A549 (cell line): ENCODE measurements at regions not wholly inside any gene's neighbourhood (a gene's known extent, or its start where the extent isn't known, plus 50 kb on each side); places are given as distances from the start of the nearest gene placed in this dataset.

Experiments used
- ATAC-seq, 2 experiments: fragments of 200-7000 bp in 1 of 2; fragments of >200 bp in 1 of 2; cut with Nextera tagmentation in 1 of 2; cut with Tn5 transposase in 1 of 2; 3 replicates each; pipeline versions ENCODE4 v1.8.0 to v1.9.1; 2018 to 2020; ENCODE audit warnings: mild to moderate bottlenecking in 1 of 2, moderate library complexity in 1 of 2
- CTCF ChIA-PET: fragments of 300-600 bp; sonication (Branson Sonifier 250); formaldehyde crosslinking; extraction: SDS; loops from one replicate; lab custom pipeline; 2021; ENCODE audit warnings: antibody characterized with exemption, inconsistent platforms; lab: Yijun Ruan, JAX
- POLR2A ChIA-PET: fragments of 350-600 bp; formaldehyde crosslinking; extraction: SDS; loops from one replicate; lab custom pipeline; 2021; ENCODE audit warnings: antibody characterized with exemption, inconsistent platforms; lab: Yijun Ruan, JAX
- DNase-seq, 2 experiments: peaks; one replicate each; pipeline versions ENCODE4 v3.0.0 to v3.0.0-alpha.2; 2011 to 2016; ENCODE audit warnings: low read depth in 1 of 2, low spot score in 1 of 2
- FAIRE-seq: peaks from 2 replicates; lab custom pipeline; 2011; peaks lifted over from hg19 to GRCh38; lab: Jason Lieb, UNC
- H3K27ac ChIP-seq, 2 experiments: fragments of >200 bp; sonication (Bioruptor Twin); formaldehyde crosslinking; 3 replicates each; pipeline ENCODE4 v1.5.1; 2016 to 2017
- H3K4me1 ChIP-seq: fragments of >200 bp; sonication (Bioruptor Twin); formaldehyde crosslinking; 3 replicates; pipeline ENCODE4 v1.6.1; 2016
- H3K4me2 ChIP-seq: fragments of >200 bp; sonication (Bioruptor Twin); formaldehyde crosslinking; 3 replicates; pipeline ENCODE4 v1.6.1; 2016
- H3K4me3 ChIP-seq: fragments of >200 bp; sonication (Bioruptor Twin); formaldehyde crosslinking; 3 replicates; pipeline ENCODE4 v1.5.1; 2016
- H3K9me3 ChIP-seq: fragments of >200 bp; sonication (Bioruptor Twin); formaldehyde crosslinking; 3 replicates; pipeline ENCODE4 v1.6.1; 2016
- CBX2 ChIP-seq: fragments of 200-600 bp; sonication (generic); IDR thresholded peaks from 2 replicates; pipeline ENCODE4 v1.6.1; 2016; ENCODE audit warnings: low read depth, mild to moderate bottlenecking, borderline replicate concordance
- CEBPB ChIP-seq, 2 experiments: fragments of >200 bp in 1 of 2; sonication (Bioruptor Twin) in 1 of 2; formaldehyde crosslinking in 1 of 2; IDR thresholded peaks; 2 replicates each; pipeline ENCODE4 v1.6.1; 2012 to 2016
- CHD2 ChIP-seq: fragments of 150-350 bp; IDR thresholded peaks from 2 replicates; pipeline ENCODE4 v1.6.1; 2014; ENCODE audit warnings: low read length; ENCODE audit not compliant: partially characterized antibody
- CHD4 ChIP-seq: fragments of 200-600 bp; sonication (generic); IDR thresholded peaks from 2 replicates; pipeline ENCODE4 v1.6.1; 2016; ENCODE audit warnings: antibody characterized with exemption, mild to moderate bottlenecking, borderline replicate concordance
- EHMT2 ChIP-seq: fragments of 200-600 bp; sonication (generic); IDR thresholded peaks from 2 replicates; pipeline ENCODE4 v1.6.1; 2016; ENCODE audit warnings: antibody characterized with exemption, low read depth, mild to moderate bottlenecking, moderate library complexity
- ESRRA ChIP-seq: fragments of 150-350 bp; IDR thresholded peaks from 2 replicates; pipeline ENCODE4 v1.6.1; 2014; ENCODE audit warnings: mild to moderate bottlenecking, low read length, borderline replicate concordance
- FOSL2 ChIP-seq, 2 experiments: fragments of 450-650 bp in 1 of 2; fragments of >200 bp in 1 of 2; sonication (Bioruptor Twin) in 1 of 2; formaldehyde crosslinking; IDR thresholded peaks; 2 replicates each; pipeline versions ENCODE4 v1.5.0 to v1.6.1; 2016 to 2020; ENCODE audit warnings: mild to moderate bottlenecking in 1 of 2, moderate library complexity in 1 of 2
- FOXS1 ChIP-seq: fragments of 250-450 bp; sonication (Bioruptor Pico); IDR thresholded peaks from 2 replicates; pipeline ENCODE4 v1.5.0; 2020; ENCODE audit warnings: mild to moderate bottlenecking, moderate library complexity
- HDAC2 ChIP-seq: fragments of 200-600 bp; sonication (generic); IDR thresholded peaks from 2 replicates; pipeline ENCODE4 v1.6.1; 2016
- HES2 ChIP-seq: fragments of >200 bp; sonication (Bioruptor Twin); formaldehyde crosslinking; IDR thresholded peaks from 2 replicates; pipeline ENCODE4 v1.6.1; 2016
- HEYL ChIP-seq: fragments of 250-450 bp; sonication (Bioruptor Pico); IDR thresholded peaks from 2 replicates; pipeline ENCODE4 v1.8.0; 2021; ENCODE audit warnings: mild to moderate bottlenecking, moderate library complexity
- HOXA7 ChIP-seq: fragments of 250-450 bp; sonication (Bioruptor Pico); IDR thresholded peaks from 2 replicates; pipeline ENCODE4 v1.5.0; 2020; ENCODE audit warnings: mild to moderate bottlenecking, moderate library complexity
- HOXB5 ChIP-seq: fragments of 250-450 bp; sonication (Bioruptor Pico); IDR thresholded peaks from 2 replicates; pipeline ENCODE4 v1.5.0; 2020; ENCODE audit warnings: mild to moderate bottlenecking, moderate library complexity
- JUN ChIP-seq, 2 experiments: fragments of >200 bp; sonication (Bioruptor Twin); formaldehyde crosslinking; IDR thresholded peaks; 2 replicates in 1 of 2; 3 replicates in 1 of 2; pipeline ENCODE4 v1.6.1; 2016 to 2017
- MAZ ChIP-seq: fragments of 150-350 bp; IDR thresholded peaks from 2 replicates; pipeline ENCODE4 v1.6.1; 2014; ENCODE audit warnings: antibody characterized with exemption, low read depth, low read length, borderline replicate concordance
- NR3C1 ChIP-seq: fragments of >200 bp; sonication (Bioruptor Twin); formaldehyde crosslinking; IDR thresholded peaks from 3 replicates; pipeline ENCODE4 v1.6.1; 2017
- POLR2AphosphoS2 ChIP-seq: conservative IDR thresholded peaks from 2 replicates; pipeline ENCODE4 v1.6.1; 2012; ENCODE audit warnings: low read length, improper control_type of control experiment, inconsistent platforms
- RAD21 ChIP-seq, 2 experiments: fragments of >200 bp in 1 of 2; sonication (Bioruptor Twin) in 1 of 2; formaldehyde crosslinking in 1 of 2; IDR thresholded peaks in 1 of 2; conservative IDR thresholded peaks in 1 of 2; 2 replicates in 1 of 2; 3 replicates in 1 of 2; pipeline ENCODE4 v1.6.1; 2012 to 2018; ENCODE audit warnings: inconsistent platforms in 1 of 2
- REST ChIP-seq: fragments of 200-600 bp; sonication (generic); IDR thresholded peaks from 2 replicates; pipeline ENCODE4 v1.6.1; 2016; ENCODE audit warnings: antibody characterized with exemption, mild to moderate bottlenecking, moderate library complexity
- SMC3 ChIP-seq: fragments of >200 bp; sonication (Bioruptor Twin); formaldehyde crosslinking; IDR thresholded peaks from 3 replicates; pipeline ENCODE4 v1.6.1; 2018; ENCODE audit warnings: inconsistent platforms
- TFCP2L1 ChIP-seq: fragments of 250-450 bp; sonication (Bioruptor Pico); IDR thresholded peaks from 2 replicates; pipeline ENCODE4 v1.5.0; 2021; ENCODE audit warnings: mild to moderate bottlenecking
- WGBS: methylation state at CpG from one replicate; pipeline ENCODE4 v1.1.6; 2017; ENCODE audit errors: missing lambda C conversion rate; 5-methylcytosine and 5-hydroxymethylcytosine counted together
- TF ChIP-seq, protein P1 (sequence below): IDR thresholded peaks from 2 replicates; pipeline ENCODE4 v1.6.1; 2012; ENCODE audit warnings: low read depth, borderline replicate concordance

DNA sequence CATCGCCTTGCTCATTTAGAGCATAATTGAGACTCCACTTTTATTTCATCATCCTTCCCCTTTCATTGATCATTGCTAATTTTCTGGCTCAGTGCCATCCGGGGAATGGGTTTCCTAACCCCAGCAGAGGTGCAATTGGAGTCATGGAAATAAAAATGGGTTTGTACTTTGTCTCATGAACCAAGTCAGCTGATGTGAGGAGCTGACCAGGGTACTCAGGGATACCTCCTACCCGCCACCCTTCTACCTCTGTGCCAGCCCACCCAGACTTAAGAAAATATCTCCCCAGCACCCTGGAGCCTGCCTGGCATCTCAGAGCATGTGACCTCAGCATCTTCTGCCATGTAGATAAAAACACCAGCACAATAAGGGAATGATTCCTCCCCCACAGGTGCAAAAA, 59.1 kb upstream of the MAFB start:
- TF ChIP-seq CHD2 (no peak), JUN (IDR thresholded peaks at IDR 0.05) (no peak), POLR2AphosphoS2 (no peak), ESRRA (no peak), HDAC2 (no peak), NR3C1 (no peak), CHD4 (no peak), CEBPB (IDR thresholded peaks at IDR 0.05) (no peak), EHMT2 (no peak), HOXA7 (no peak)
- 11% methylated on average over 3 of the region's 3 CpGs for WGBS
- ChIA-PET POLR2A (no interaction called here), CTCF (interaction anchor here (1.7 kb wide), 1 partner anchor 12 kb away, joined by 3 read pairs; no protein-coding TSS in a partner anchor)
- DNase-seq (no peak), ATAC-seq (no peak), FAIRE-seq (no peak)
- Histone ChIP-seq H3K4me2 (no peak overlapping the region), H3K27ac (no peak overlapping the region), H3K9me3 (no peaks in the 10 kb centered on the region), H3K4me1 (no peaks in the 10 kb centered on the region), H3K4me3 (no peak overlapping the region)

- DNase-seq (no peak), ATAC-seq (no peak), FAIRE-seq (no peak)
- TF ChIP-seq HEYL (CRISPR knock-in tag), result no peak
- no peak for TF ChIP-seq FOSL2 (IDR thresholded peaks at IDR 0.05)
- TF ChIP-seq FOSL2 (CRISPR knock-in tag; IDR thresholded peaks at IDR 0.05), result no peak
- no peak for TF ChIP-seq FOXS1 (CRISPR knock-in tag)
- TF ChIP-seq CBX2, result no peak
- TF ChIP-seq HOXB5 (CRISPR knock-in tag), result no peak
- TF ChIP-seq MAZ, result no peak
- TF ChIP-seq JUN (IDR thresholded peaks at IDR 0.05), result no peak
- TF ChIP-seq RAD21 (conservative IDR thresholded peaks at IDR 0.05 in 1 of 2, IDR thresholded peaks at IDR 0.05 in 1 of 2), result no peak
- TF ChIP-seq NR3C1, result no peak
- TF ChIP-seq REST, result no peak
- TF ChIP-seq SMC3, result no peak
- no peak for TF ChIP-seq POLR2AphosphoS2
- no peak overlapping the region for H3K4me3 ChIP-seq
- ChIA-PET CTCF (interaction anchor here (1.3 to 1.7 kb wide), 3 partner anchors 8 to 10 kb away, joined by 3 to 6 read pairs (median 4); no protein-coding TSS in a partner anchor), POLR2A (no interaction called here)
- H3K9me3 ChIP-seq, result no peaks in the 10 kb centered on the region
- H3K4me1 ChIP-seq, result no peaks in the 10 kb centered on the region
- H3K4me2 ChIP-seq, result no peak overlapping the region
- 4% methylated on average over 2 of the region's 2 CpGs for whole genome bisulfite sequencing
- no peak overlapping the region for H3K27ac ChIP-seq
These were observed 61.0 kb upstream of the MAFB start for GRCh38 chr20:40749985-40750506.

GRCh38 chr20:40750541-40751035, 61.6 kb upstream of the MAFB start:
- H3K9me3 ChIP-seq, result no peaks in the 10 kb centered on the region
- no peak overlapping the region for H3K4me3 ChIP-seq
- DNase-seq (no peak), ATAC-seq (no peak), FAIRE-seq (no peak)
- ChIA-PET CTCF (interaction anchor here (1.6 kb wide), 1 partner anchor 9 kb away, joined by 6 read pairs; no protein-coding TSS in a partner anchor), POLR2A (no interaction called here)
- no peak overlapping the region for H3K27ac ChIP-seq
- H3K4me2 ChIP-seq, result no peak overlapping the region
- no peaks in the 10 kb centered on the region for H3K4me1 ChIP-seq
- TF ChIP-seq, protein P1, sequence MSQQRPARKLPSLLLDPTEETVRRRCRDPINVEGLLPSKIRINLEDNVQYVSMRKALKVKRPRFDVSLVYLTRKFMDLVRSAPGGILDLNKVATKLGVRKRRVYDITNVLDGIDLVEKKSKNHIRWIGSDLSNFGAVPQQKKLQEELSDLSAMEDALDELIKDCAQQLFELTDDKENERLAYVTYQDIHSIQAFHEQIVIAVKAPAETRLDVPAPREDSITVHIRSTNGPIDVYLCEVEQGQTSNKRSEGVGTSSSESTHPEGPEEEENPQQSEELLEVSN, result no peak
- TF ChIP-seq HES2, result no peak
- no peak for TF ChIP-seq TFCP2L1 (CRISPR knock-in tag)
- no peak for TF ChIP-seq HOXB5 (CRISPR knock-in tag)
- WGBS, result under 1% methylated on average over 5 of the region's 5 CpGs
